ENCODE measurements at regions not wholly inside any gene's neighbourhood (a gene's known extent, or its start where the extent isn't known, plus 50 kb on each side); places are given as distances from the start of the nearest gene placed in this dataset.

DNA sequence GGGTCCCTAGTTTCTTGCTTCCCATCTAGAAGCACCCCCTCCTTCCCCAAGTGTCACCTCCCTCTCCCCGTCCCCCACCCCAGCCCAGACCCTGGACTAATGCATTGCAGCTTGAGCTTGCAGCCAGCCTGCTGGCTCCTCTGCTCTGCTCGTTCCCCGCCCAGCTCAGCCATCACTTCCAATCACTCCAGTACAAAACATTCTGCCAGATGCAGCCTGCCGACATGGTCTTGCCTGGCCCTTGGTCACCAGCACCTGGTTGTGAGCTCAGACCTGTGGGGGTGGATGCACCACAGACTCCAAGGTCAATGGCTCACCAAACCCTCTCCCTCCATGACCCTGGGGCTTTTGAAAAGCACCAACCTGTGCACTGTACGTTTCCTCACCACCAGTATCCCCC lies 172.9 kb upstream of the SMIM23 start:
- DNase-seq (no peak), ATAC-seq (ENCODE audit: low read depth) (no peak)
- Histone ChIP-seq H3K4ac (ENCODE audit: low read depth, low read length) (no peak overlapping the region), H2BK20ac (ENCODE audit: low read depth, low read length) (no peak overlapping the region), H4K20me1 (ENCODE audit: insufficient read depth, low read length) (no peaks in the 10 kb centered on the region), H4K91ac (ENCODE audit: insufficient read depth, low read depth, low read length) (no peak overlapping the region), H2AFZ (replicated peaks; ENCODE audit: low read length, poor library complexity) (no peak overlapping the region), H2BK15ac (ENCODE audit: low read depth, low read length) (no peak overlapping the region), H3K18ac (ENCODE audit: low read depth, low read length) (no peak overlapping the region), H3K36me3 (ENCODE audit: control insufficient read depth, insufficient read depth, low read length) (no peaks in the 10 kb centered on the region), H3K9me3 (ENCODE audit: control insufficient read depth, insufficient read depth, low read length) (peaks cover 5% of the 10 kb centered on the region; the same call in 1 of the 2 replicates), H3K4me3 (ENCODE audit: insufficient read depth, low read depth, low read length) (no peak overlapping the region), H2AK9ac (replicated peaks; ENCODE audit: low read depth, low read length, poor library complexity) (no peak overlapping the region), H3K4me1 (ENCODE audit: control insufficient read depth, insufficient read depth, low read length) (no peaks in the 10 kb centered on the region), H2BK5ac (ENCODE audit: low read depth, low read length, poor library complexity, severe bottlenecking) (no peak overlapping the region), H3K27me3 (ENCODE audit: control insufficient read depth, insufficient read depth, low read length) (peaks cover 51% of the 10 kb centered on the region), H4K8ac (ENCODE audit: low read depth in 2 of 2, low read length in 2 of 2) (no peak overlapping the region), H3K27ac (ENCODE audit: insufficient read depth, low read length) (no peak overlapping the region), H2BK120ac (ENCODE audit: low read depth, low read length) (no peak overlapping the region), H4K5ac (ENCODE audit: low read depth, low read length) (no peak overlapping the region), H3K4me2 (ENCODE audit: low read depth, low read length) (no peak overlapping the region), H3K9me1 (ENCODE audit: insufficient read depth, low read length) (no peaks in the 10 kb centered on the region), H3K79me1 (ENCODE audit: low read depth in 1 of 2, low read length in 2 of 2) (no peaks in the 10 kb centered on the region), H3K23ac (ENCODE audit: low read depth, low read length) (no peak overlapping the region), H3K56ac (ENCODE audit: extremely low read depth, insufficient read depth, low read length) (no peak overlapping the region), H2AK5ac (ENCODE audit: low read depth, low read length) (no peak overlapping the region), H3K9ac (ENCODE audit: low read depth, low read length) (no peak overlapping the region), H3K14ac (replicated peaks; ENCODE audit: low read depth, low read length) (no peak overlapping the region)
- TF ChIP-seq, protein P1, sequence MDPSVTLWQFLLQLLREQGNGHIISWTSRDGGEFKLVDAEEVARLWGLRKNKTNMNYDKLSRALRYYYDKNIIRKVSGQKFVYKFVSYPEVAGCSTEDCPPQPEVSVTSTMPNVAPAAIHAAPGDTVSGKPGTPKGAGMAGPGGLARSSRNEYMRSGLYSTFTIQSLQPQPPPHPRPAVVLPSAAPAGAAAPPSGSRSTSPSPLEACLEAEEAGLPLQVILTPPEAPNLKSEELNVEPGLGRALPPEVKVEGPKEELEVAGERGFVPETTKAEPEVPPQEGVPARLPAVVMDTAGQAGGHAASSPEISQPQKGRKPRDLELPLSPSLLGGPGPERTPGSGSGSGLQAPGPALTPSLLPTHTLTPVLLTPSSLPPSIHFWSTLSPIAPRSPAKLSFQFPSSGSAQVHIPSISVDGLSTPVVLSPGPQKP (IDR thresholded peaks at IDR 0.05; ENCODE audit: borderline replicate concordance, low read depth, low read length) = no peak
- TF ChIP-seq POLR2A (IDR thresholded peaks at IDR 0.05; ENCODE audit: low read depth, low read length) (no peak), MXI1 (IDR thresholded peaks at IDR 0.05; ENCODE audit: borderline replicate concordance, low read depth, low read length) (no peak), BHLHE40 (IDR thresholded peaks at IDR 0.05; ENCODE audit: low read depth, low read length) (no peak), RAD21 (IDR thresholded peaks at IDR 0.05; ENCODE audit: low read length) (no peak), MAFK (IDR thresholded peaks at IDR 0.05; ENCODE audit: low read depth, low read length) (no peak), NFE2L2 (IDR thresholded peaks at IDR 0.05; ENCODE audit: low read depth, low read length) (no peak), RCOR1 (IDR thresholded peaks at IDR 0.05; ENCODE audit: insufficient replicate concordance, low read length) (no peak), RFX5 (IDR thresholded peaks at IDR 0.05; ENCODE audit: low read depth, low read length) (no peak), CEBPB (IDR thresholded peaks at IDR 0.05; ENCODE audit: low read depth, low read length) (no peak), SMC3 (IDR thresholded peaks at IDR 0.05; ENCODE audit: low read depth, low read length) (no peak), FOS (IDR thresholded peaks at IDR 0.05; ENCODE audit: low read depth, low read length) (no peak), CHD1 (IDR thresholded peaks at IDR 0.05; ENCODE audit: low read depth, low read length) (no peak)
- TF ChIP-seq, protein P2, sequence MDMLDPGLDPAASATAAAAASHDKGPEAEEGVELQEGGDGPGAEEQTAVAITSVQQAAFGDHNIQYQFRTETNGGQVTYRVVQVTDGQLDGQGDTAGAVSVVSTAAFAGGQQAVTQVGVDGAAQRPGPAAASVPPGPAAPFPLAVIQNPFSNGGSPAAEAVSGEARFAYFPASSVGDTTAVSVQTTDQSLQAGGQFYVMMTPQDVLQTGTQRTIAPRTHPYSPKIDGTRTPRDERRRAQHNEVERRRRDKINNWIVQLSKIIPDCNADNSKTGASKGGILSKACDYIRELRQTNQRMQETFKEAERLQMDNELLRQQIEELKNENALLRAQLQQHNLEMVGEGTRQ (IDR thresholded peaks at IDR 0.05; ENCODE audit: low read depth, low read length) = no peak
- TF ChIP-seq, protein P3, sequence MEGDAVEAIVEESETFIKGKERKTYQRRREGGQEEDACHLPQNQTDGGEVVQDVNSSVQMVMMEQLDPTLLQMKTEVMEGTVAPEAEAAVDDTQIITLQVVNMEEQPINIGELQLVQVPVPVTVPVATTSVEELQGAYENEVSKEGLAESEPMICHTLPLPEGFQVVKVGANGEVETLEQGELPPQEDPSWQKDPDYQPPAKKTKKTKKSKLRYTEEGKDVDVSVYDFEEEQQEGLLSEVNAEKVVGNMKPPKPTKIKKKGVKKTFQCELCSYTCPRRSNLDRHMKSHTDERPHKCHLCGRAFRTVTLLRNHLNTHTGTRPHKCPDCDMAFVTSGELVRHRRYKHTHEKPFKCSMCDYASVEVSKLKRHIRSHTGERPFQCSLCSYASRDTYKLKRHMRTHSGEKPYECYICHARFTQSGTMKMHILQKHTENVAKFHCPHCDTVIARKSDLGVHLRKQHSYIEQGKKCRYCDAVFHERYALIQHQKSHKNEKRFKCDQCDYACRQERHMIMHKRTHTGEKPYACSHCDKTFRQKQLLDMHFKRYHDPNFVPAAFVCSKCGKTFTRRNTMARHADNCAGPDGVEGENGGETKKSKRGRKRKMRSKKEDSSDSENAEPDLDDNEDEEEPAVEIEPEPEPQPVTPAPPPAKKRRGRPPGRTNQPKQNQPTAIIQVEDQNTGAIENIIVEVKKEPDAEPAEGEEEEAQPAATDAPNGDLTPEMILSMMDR (conservative IDR thresholded peaks at IDR 0.05; ENCODE audit: low read depth, low read length) = no peak
- in situ Hi-C loops (cut with MboI; ENCODE audit: low sequenced_read_pairs) = loop anchor here (25.0 kb wide), 1 partner anchor 425 kb away; no protein-coding TSS in a partner anchor
- BruUV-seq (replicated peaks) = no TSS peak
- intact Hi-C loops (cut with micrococcal nuclease) = no loop called here
- POLR2A ChIA-PET (ENCODE audit: unreplicated experiment) = no interaction called here
- WGBS, 2 experiments (ENCODE audit: extremely low coverage in 2 of 2, insufficient read length in 1 of 2) = 20% methylated on average over 2 of the region's 5 CpGs; no CpG with 5 or more reads in 1 of the 2 experiments
- CTCF ChIA-PET = no interaction called here
- dilution Hi-C loops (cut with HindIII; ENCODE audit: low sequenced_read_pairs, unreplicated experiment) = no loop called here
